GM21529 (cell line): ENCODE measurements at regions not wholly inside any gene's neighbourhood (a gene's known extent, or its start where the extent isn't known, plus 50 kb on each side); places are given as distances from the start of the nearest gene placed in this dataset.

Source experiments
- ATAC-seq: cut with Tn5 transposase; IDR thresholded peaks from one replicate; pipeline ENCODE4 v1.9.1; 2021; ENCODE audit not compliant: unreplicated experiment

DNA sequence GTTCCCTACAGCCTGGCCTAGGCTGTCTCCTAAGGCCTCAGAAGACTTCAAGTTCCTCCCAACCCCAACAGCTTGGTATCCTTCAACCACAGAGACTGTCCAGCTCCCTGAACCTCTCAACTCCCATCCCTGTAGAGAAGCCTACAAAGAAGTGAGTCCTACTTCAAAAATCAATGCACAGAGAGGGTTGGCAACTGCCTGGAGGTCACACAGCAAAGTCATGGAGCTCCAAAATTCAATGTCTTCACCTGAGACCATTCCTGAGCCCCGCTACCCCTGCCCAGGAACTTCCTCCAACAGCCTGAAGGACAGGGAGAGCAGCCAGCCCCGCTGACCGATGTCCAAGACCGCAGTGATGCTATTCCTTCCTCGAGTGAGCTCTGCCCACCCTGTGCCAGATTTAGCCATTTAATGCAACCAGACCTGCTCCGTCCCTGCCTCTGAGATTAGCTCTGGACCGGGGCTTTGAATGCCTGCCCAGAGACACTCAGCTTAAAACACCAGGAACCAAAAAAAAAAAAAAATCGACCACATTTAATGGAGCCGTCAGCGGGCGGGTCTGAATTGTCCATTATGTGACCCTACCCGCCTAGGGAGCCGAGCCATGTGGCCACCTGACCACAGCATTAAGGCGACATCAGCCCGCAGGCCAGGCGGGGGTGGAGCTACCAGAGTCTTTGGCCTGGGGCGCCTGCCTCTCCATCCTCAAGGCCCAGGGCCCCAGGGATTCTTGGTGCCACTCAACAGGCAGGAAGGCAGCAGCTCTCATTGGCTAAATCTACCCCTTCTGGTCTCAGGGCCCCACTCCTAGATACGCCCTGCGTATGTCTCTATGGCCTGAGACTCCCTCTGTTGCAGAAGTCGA, 148.6 kb downstream of the SYF2 start:
- ATAC-seq = no peak

DNA sequence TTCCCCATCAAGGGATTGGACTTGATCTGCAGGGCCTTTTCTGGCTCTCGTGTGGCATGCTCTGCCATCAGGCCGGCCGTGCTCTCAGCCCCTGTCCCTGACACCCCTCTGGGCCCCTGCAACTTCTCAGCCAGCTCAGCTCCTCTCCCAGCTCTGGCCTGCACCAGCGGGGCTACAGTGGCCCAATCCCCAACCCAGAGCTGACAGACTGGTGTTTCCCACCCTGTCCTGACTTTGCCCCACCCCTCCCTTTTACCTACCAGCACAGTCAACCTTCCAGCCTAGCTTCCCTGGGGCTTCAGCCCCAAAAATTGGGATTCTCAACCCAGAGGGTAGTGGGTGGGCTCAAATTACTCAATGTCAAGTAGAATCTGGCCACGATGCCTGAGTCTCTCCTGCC, 149.3 kb downstream of the SYF2 start:
- ATAC-seq = no peak

DNA sequence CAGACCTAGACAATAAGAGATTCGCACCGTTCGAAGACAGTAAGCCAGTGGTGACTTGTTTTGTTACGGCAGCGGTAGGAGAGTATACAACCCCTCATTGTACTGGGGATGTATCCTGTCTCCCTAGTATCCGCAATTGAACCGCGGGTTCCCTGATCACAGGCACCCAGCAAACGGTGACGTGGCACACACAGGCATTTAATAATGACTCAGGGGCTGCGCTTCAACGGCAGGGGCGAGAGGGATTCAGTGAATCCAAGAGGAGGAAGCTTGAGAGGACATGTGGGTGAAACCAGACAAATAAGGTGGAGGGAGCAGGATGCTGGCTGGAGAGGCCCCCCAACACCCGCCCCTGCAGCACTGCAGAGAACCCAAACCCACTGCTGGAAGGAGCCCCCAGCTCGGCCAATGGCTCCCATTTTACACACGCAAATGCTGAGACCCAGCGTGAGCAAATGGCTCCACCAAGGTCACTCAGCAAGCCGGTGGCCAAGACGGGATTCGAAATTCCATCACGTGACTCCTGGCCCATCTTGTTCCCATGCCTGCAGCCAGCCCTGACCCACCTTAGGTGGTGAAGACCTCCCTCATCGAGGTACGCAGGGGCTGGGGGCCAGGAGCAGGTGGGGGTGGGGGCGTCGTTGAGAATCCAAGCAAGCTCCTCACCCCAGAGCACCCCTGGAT, 149.9 kb downstream of the SYF2 start:
- ATAC-seq = no peak

DNA sequence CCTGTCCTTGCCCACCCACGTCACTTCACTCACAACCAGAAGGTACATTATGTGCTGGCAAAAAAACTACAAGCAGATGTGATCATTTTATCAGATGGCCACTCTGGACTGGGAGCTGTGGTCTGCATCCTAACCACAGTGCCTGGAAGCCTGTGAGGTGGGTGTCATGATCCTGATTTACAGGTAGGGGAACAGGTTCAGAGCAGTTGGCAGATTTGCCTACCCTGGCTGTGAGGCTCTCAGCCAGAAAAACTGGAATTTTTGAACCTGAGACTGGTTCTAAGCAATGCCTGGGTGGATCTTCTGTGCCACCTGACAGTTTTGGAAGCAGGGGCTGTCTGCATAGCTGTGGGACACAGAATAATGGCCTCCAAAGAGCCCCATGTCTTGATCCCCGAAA, 150.8 kb downstream of the SYF2 start:
- ATAC-seq = no peak

DNA sequence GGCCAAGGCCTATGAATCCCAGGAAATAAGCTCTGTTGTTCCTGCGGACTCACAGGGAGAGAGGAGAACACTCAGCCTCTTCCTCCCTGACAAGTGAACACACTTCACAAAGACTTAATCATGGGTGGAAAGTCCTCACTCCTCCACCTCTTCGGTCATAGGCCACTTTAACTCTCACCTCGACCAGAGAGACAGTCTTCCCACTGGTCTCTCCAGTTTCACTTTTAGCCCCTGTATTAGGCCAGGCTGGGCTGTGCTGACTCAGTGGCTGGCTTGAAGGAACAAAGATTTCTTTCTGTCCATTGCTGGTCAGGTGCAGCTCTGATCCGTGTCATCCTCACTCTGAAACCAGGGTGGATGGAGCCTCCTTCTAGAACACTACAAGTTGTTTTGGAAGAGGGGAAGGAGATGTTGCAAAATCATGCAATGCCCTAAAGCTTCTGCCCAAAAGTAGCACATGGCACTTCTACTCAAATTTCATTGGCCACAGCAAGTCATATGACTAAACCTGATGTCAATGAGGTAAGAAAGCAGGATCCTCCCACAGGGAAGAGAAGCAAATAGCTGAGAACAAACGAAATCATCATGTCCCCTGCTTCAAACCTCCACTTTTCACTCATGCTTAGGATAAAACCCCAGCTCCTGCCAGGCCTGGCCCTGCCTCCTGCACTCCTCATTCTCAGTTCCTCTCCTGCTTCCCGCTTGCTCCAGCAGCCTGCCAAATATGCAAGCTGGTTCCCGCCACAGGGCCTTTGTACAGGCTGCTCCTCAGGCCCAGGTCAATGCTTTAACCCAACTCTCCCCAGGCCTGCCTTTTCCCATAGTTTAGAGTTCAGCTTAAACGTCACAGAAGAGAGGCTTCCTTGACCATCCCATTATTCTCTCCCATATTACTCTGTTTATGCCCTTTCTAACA, 150.5 kb upstream of the RUNX3 start:
- ATAC-seq = no peak

DNA sequence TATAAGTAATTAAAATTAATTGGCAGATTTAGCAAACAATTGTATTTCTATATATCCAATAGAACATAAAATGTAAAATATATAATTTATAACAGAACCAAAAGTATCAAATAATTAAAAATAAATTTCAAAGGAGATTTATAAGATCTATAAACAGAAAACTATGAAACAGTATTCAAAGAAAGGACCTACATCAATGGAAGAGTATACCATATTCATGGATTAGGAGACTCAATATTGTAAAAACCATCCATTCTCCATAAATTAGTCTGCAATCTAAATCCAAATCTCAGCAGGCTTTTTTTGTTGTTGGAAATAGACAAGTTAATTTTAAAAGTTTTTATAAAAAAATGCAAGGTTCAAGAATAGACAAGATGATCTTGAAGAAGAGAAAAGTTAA, 149.0 kb upstream of the RUNX3 start:
- ATAC-seq = no peak

DNA sequence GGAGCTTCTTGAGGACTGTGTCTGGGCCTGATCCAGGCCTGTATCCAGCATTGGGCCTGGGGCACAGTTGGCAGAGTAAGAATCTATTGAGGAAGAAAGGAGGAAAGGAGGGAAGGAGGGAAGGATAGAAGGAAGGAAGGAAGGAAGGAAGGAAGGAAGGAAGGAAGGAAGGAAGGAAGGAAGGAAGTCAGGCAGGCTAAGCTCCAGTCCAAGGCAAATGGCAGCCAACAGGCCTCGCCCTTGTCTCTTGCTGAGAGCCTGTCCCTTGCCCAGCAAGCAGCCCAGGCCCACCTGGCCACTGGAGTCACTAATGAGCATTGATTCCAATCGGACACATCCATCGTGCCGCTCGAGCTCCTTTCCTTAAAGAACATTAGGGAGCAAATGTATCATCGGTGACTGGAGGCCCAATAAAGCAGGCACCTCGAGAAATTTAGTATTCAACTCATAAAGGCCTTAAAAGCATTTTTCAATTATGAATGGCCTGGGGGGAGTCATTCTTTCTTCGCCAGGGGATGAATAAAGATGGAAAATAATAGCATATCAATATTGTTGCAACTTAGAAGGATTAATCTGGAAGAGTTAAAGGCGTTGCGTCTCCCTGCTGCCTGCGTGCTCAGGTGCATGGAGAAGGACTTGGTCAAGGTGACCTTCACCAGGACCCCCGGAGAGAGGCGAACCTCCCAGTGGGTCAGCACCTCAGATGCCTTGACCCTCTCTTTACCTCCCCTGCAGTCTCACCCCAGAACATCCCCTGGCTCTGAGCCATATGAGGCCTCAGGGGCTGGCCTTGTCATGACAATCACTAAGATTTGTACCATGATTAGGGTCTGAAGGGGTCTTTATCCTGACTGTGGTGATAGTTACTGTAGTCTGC, 144.5 kb upstream of the RUNX3 start:
- no peak for ATAC-seq

DNA sequence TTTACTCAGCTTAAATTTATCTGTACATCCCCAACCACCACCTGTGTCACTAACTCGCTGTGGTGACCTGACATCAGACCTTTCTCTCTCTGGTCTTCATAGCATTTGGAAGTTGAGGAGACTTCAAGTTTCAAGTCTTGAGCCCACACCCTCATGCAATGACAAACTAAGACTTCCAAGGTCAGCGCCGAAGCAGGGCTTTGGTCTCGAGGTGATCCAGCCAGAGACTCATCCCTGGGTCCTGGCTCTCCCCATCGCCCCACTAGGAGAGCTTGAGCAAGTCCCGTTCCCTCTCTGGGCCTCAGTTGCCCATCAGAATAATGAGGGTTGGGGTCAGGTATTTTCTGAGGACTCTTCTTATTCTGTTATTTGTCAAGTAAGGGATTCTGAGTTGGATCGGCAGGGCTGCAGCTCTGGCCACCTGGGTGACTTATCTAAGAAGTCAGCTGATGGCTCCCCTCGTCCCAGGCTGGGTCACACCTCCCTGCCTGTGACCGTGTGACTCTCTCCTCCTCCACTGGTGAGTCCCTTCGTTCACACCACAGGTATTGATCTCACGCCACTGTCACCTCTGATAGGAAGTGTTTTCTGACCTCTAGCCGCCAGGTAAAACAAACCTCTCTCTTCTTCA, 143.7 kb upstream of the RUNX3 start:
- ATAC-seq = no peak

DNA sequence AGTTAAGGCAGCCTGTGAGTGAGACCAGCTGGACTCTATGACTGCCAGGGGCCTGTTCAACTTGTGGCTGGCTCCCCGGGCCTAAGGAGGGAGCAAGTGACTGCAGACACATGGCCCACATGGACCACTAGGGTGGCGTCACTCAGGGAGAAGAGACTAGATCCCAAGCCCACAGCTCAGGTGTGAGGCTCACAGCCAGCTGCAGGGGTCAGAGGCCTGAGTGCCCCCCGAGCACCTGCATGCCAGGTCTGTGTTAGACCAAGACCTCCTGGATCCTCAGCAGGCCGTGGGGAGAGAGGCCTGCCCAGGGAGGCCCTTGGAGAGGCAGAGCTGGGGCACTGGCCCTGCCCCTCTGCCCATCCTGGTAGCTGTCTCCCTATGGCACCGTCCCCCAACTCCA, 142.4 kb upstream of the RUNX3 start:
- no peak for ATAC-seq

DNA sequence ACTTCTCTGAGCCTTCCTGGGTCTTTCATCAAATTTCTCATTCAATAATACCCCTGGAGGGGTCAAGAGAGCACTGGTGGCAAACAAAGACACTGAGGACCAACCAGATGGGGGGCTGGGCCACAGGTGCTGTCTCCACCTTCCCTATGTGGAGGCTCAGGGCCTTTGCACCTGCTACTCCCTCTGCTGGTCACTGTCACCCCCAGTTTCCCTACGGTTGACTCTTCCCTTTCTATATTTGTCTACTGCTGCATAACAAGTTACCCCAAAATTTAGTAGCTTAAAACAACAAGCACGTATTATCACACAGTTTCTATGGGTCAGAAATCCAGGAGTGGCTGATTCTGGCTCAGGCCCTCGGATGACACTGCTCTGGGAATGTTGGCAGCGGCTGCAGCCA, 138.8 kb upstream of the RUNX3 start:
- no peak for ATAC-seq

DNA sequence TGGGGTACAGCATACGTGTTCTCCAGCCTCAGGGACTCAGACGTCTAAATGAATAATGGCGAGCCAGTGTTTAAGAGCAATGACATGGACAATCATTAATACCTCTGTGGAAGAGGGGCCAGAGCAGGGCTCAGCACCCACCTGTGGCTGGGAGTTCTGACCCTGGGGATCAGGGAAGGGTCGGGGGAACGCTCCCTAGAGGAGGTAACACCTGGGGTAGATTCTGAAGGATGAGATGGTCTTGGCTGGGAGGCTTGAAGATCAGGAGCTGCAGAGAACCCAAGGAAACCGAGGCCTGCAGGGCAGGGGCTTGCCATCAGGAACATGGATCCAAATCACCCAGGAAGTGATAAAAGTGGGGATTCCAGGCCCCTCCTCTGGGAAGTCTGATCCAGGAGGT, 138.2 kb upstream of the RUNX3 start:
- ATAC-seq = no peak

DNA sequence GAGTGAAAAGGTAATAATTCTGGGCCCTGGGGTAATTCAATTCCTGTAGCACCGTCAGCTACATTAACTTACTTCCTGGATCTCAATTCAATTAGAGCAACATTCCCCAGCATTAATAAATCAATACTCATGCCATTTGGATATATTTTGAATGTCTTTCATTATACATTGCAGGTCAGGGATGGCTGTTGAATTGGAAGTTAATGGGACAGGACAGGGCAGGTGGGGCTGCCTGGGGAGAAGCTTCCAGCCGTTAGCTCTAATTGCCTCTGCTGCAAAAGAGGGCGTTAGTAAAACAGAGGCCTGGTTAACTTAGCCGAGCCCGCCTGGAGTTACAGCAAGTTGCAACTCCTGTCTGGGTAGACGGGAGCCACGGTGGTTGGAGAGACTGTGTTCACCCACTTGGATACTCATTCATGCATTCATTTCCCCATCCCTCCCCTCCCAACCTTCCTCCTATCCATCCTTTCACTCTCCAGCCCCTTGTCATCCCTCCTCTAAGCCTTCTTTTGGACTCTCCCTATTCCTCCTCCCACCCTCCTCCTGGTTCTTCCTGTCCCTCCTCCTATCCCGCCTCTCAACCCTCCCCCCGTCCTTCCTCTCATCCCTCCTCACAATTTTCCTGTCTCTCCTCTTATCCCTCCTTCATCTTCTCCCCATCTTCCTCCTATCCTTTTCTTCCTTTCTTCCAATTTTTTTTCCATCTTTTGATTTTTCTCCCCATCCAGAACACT, 137.6 kb upstream of the RUNX3 start:
- no peak for ATAC-seq

DNA sequence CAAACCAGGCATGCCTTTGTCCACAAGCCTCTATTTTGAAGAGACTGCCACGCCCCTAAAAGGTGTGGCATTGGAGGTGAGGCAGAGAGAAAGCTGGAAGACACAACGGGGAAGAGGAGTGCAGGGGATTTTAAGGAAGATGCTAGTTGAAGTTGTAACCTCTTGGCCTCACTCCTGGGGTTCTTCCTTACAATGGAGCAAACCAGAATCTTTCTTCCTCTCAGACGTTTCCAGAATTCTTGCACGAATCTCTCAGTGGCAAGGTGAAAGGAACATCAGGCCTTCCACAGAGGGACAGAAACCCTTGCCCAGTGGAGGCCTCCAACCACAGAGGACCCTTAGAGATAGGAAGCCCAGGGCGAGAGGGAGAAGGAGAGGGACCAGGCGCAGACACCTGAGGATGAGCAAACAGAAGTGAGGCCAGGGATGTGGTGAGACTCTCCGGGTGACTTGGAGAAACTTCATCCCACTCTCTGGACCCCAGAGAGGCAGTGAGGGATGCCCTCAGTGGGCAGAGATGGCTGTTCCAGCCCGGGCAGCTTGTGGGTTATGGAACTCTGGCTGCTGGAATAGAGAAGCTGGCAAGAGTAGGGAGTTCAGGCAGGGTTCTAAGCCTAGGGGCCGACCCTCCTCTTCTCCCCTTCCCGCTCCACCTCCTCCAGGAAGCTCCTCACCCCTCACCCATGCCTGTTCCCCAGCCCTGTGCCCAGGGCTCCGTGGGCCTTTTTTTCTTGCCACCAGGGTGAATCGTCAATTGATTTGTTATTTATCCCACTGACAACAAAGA, 136.8 kb upstream of the RUNX3 start:
- no peak for ATAC-seq

DNA sequence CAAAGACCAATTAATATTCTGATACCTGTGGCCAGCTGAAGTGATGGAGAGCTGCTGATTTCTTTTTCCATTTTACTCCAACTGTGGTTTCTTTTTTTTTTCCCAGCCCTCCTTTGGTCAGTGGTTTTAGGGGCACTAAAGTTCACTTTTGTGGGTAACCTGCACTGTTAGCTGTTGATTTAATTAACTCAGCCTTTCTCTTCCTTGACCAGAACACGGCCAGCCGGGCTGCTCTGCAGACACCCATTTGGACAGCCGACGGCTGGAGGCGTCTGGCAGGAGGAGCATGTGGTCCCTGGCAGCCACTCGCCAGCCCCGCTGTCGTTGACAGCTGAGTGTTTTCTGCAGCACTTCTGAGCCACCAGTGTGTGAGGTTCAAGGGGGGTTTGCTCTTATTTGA, 136.2 kb upstream of the RUNX3 start:
- no peak for ATAC-seq

DNA sequence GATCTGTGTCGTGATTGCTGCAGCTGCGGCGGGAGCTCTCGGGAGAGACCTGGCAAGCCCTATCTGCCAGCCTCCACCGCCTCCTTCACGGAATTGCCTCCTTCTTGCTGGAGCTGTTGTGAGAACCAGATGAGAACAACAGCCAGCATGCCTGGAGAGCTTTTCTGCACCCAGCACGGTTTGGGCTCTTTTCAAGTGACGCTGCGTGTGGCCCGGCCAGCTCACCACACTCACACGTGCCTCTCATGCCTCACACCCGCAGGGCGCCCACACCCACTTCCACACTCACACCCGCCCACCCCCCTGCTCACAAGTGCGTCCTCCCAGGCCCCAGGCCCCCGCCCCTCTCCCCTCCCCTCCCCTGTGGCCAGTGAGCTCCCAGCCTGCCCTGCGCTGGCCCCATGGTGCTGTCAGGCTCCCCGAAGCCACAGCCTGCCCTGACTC, 135.7 kb upstream of the RUNX3 start:
- ATAC-seq = no peak

DNA sequence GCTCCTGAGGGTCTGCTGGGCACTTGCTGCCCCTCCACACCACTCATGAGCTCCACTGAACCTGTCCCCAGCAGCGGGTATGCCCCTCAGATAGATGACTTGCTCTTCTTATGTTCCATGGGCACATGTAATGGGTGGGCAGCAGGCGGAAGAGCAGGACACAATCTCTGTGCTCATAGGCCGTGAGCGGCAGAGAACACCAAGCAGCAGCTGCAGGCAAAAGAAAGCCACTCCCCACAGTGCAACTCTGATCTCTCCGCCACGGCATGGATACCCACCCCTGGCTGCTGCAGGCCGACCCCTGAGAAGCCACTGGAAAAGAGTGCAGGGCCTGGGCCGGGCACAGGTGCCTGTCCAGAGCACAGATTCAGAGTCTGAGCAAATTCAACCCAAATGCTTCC, 135.2 kb upstream of the RUNX3 start:
- ATAC-seq = no peak

DNA sequence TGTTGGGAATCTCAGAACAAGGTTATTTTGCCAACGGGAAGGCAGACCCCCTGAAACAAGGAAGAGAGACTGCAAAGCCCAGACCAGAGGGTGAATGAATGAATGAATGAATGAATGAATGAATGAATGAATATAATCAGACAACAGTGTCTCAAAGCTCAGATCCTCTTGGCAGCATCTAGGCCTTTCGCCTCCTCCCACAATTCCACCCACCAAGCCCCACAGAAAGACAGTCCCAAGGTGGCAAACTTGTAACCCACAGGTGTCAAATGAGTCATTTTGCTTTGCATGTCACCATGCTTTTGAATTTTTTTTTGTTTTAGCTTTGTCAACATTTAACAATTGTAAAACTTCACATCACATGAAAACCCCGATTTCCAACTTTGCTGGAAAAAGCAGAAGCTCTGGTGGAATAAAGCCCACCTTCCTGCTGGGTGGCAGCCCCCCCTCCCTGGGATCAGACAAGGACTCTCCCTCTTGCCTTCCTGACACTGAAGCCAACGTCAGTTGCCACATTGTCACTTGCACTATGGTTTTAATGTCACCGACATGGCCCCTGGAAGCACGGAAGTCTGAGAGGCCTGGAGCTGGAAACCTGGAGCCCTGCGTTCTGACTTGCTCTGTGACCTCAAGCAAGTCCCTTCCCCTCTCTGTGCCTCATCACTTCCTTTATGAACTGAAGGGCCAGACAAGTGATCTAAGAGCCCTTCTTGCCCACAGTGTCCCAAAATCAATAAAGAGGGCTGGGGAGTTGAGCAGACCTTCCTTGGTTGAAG, 134.6 kb upstream of the RUNX3 start:
- ATAC-seq = no peak
